Stimulated activated CD4-positive, alpha-beta T cell treated with anti-CD3 and anti-CD28 coated beads, Interleukin-4, amount 100 ng/mL, for 48 hours (primary cell): ENCODE measurements at regions not wholly inside any gene's neighbourhood (a gene's known extent, or its start where the extent isn't known, plus 50 kb on each side); places are given as distances from the start of the nearest gene placed in this dataset.
"Not testable (repeated sequence)": the region's sequence is repeated elsewhere in the genome, so short reads cannot be mapped to it uniquely, and the experiment has no call there.

ENCODE experiments used
- DNase-seq, 2 donors: peaks; one replicate each; pipeline ENCODE4 v3.0.0-alpha.2; 2020; ENCODE audit warnings: low read depth in 2 of 2

DNA sequence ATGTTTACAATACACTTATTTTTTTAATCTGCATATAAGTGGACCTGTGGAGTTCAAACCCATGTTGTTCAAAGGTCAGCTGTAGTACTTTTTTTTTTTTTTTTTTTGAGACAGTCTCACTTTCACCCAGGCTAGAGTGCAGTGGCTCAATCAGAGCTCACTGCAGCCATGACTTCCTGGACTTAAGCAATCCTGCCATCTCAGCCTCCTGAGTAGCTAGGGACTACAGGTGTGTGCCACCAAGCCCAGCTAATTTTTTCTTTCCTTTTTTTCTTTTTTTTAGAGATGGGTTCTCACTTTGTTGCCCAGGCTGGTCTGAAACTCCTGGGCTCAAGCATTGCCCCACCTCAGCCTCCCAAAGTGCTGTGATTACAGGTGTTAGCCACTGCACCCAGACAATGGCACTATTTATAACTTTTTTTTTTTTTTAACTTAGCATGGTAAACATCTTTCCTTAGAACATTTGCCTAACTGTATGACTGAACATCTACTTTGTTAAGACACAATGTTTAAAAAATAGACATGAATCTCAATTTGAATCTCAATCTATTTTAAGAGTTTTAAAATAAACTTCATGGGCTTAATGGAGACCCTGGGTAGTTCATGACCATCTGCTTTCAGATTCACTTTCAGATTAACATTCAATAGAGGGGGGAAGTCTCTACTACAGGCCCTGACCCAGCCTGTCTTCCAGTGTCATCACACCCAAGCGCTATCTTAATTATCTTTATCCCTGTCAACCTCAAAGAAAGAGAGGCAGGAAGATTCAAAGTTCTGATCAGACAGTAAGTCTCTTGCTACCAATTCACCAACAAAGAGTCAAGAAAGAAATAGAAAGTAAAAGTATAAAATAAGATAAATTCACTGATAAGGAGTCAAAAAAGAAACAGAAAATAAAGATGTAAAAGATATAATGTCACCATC, 97.7 kb upstream of the DOCK9 start:
- DNase-seq = no peak

DNA sequence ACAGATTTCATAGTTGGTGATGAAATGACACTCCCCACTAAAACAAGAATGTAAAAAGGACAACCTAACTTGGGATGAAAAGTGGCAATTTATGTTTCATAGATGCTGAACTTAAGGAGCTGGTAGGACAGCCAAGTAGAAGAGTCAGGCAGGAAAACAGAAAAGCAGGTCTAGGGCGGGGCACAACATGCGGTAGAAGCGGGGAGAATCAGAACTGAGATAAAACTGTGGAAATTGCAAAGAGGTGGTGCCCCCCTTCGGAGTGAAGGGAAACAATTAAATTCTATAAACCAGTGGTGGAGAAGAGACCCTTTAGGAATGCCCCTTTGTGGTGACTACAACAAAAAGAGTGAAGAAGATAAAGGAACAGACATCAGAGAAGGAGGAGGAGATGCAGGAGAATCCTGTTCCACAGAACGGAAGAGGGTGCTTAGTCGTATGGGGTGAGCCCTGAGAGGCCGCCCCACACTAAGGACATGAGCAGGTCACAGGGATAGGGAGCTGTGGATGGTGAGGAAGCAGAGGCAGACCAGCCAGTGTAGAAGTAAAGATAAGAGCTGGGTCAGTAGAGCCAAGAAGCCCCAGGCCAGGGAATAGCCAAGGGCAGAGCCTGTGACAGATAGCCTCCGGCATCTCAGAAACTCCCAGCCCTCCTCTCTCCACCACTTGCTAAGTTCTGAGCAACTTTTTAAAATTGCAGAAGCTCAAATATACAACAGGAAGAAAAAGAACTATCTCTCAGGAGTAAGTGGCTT, 100.3 kb upstream of the DOCK9 start:
- no peak for DNase-seq

DNA sequence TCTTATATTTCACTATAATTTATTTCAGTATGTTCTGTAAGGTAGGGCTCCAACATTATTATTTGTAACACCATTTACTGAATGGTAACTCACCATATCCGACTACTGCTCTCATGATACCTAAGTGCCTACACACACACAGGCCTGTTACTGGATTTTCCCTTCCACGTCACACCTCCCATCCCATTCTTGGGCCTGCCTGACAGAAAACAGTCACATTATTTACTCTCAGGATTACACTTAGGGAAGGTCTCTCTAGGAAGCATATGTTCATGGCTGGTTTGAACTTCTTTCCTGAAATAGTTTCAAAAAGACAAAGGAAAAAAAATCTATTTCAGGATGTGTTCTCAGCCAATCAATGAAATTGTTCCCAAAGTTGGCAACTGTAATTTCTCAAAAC, 102.3 kb upstream of the DOCK9 start:
- DNase-seq = no peak

DNA sequence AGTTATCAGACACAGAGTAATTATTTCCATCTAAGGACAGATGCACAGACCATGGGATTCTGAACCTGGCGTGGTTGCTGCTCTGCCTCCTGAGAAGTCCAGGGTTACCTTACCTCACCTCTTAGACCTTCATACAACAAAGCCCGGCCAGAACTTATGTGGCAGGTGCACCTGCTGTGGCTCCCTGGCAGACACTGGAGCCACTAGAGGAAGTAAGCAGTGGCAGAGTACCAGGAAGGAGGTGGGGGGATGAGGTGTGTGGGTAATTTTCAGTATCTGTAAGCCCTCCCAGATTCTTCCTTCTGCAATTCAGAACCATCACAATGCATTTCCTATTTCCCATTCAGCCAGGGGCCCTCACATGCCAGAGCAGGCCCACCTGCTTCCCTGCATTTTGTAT, 106.1 kb upstream of the DOCK9 start:
- DNase-seq = no peak

DNA sequence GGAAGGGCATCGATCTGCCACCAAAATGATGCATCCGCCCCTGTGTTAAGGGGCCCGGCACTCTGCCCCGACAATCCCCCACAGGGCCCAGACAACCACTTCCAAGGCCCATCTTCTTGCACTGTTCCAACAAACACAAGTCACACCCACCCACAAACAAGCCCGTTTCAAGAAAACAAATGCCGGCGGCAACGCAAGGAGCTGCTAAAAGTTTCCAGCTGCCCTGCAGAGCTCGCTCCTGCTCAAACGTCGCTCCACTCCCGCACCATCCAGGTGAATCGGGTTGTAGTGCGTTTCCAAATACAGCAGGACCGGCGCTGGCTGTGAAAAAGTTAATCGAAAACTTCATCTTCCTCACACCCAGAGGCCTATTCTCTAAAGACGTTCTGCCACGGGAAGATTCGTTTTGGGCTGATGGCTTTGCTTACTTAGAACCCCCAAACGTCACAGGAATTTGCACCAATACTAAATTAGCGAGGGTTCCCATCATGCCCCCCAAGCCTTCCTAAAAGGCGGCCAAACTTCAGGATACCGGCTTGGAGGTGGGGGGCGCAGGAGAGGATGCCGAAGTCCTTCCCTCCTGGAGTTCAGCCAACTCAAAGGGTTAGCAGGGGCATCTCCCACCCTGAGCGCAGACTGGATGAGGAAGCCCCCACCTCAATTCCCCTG, 107.4 kb upstream of the DOCK9 start:
- DNase-seq = no peak

DNA sequence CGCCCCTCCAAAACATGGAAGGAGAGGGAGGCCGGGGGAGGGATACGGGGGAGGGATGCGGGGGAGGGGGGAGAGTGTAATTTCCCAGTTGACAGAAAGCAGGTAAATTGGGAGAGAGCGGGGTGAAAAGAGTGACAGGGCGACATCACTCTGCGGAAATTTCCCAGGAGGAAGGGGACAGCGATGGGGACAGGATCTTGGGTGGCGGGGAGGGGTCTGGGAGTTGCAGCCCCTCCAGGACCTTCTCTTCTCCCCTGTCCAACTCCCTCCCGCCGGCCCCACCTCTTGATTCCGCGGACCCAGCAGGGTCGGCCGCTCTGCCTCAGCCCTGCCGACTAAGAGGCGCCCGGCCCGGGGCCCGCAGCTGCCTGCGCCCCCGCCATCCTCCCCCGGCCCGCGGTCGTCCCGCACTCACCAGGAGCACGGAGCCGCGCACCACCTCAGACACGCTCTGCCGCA, 108.0 kb upstream of the DOCK9 start:
- no peak for DNase-seq

DNA sequence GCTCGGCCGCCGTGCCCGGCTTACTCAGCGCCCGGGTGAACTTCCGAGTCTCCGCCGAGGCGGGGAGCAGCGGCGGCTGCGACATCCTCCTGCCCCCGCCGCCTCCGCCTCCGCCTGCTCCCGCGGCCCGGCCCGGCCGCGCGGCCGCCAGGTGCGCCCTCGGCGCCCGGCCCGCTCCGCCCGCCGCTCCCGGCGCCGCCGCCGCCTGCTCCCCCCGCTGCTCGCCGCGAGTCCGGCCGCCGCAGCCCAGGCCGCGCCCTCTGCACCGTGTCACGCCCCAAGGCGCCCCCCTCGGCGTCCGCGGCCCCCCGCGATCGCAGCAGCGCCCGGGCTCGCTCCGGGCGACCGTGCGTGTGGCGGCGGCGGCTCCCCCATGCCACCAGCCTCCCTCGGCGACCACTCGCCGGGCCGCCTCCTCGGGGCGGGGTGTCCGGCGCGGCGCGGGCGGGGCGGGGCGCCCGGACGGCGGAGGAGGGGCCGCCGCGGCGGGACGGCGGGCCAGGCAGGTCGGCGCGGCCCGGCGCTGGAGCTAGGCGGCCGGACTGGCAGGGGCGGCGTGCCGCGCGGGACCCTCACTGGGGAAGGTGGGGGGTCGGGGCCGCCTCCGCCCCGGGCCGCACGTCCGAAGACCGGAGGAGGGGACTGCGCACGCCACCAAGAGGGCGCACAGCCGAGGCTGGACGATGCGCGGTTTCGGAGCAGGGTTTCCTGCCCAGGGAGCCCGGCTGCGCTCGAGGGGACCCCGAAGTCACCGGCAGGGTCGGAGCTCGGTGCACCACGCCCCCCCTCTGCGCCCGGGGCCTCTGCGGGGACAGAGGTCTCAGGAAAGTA, 108.6 kb upstream of the DOCK9 start:
- DNase-seq = peak; percentile 54 to 57

DNA sequence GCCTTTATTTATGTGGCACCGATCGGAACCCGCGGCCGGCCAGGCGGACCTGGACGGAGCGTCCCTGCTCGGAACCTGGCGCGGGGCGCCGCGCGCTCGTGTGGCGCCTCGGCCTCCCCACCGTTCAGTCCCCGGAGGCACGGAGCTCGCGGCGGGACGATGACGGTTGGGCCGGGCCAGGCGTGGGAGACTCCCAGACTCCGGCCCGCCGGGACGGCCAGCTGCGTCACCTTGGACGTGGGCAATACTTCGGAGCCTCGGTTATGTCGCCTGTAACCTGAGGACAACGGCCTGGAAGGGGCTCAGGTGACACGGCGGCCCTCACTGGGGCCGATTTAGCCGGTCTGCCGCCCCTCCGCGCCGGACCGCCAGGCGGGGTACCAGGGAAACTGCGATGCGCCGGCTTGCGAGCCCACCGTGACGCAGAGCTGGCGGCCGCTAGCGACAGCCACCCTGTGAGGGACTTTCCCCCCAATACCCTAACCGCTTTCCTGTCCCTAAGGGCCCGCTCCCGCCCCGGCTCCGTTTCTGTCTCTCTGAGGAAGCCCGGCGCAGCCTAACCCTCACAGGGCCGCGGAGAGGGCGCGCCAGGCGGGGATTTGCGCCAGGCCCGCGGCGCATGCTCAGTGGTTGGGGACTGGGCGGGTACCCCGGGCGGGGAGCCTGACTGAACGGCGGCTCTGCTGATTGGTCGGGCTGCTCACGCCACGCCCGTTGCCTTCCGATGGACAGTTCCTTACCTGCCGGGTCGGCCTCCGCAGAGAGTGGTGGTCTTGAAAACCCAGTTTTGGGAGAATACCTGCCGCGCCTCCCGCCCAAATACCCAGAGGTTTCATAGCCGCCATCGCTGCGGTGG, 109.5 kb upstream of the DOCK9 start:
- DNase-seq = peak; percentile 90 to 92

DNA sequence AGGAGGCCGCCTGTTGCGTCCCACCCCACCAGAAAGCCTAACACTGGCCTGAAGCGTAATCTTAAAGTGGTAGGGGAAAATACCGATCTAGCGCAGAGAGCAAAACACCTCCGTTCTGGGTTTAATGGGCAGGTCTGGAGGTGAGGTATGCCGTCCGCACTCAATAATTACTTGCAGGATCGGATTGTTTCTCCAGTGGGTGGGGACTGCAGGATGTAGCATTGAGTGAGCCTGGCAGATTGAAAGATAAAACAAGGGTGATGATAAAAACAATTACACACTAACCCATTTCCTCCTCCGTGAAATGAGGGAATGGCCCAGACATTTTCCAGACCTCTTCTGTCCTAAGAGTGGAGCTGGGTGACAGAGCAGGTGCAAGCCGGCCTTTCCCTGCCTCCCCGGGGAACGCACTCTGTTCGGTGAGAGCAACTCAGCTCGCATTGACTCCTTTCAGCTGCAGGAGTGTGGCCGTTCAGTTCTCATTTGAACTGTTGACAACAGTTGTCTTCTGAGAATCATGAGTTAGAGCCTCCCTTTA, 110.2 kb upstream of the DOCK9 start:
- no peak for DNase-seq

DNA sequence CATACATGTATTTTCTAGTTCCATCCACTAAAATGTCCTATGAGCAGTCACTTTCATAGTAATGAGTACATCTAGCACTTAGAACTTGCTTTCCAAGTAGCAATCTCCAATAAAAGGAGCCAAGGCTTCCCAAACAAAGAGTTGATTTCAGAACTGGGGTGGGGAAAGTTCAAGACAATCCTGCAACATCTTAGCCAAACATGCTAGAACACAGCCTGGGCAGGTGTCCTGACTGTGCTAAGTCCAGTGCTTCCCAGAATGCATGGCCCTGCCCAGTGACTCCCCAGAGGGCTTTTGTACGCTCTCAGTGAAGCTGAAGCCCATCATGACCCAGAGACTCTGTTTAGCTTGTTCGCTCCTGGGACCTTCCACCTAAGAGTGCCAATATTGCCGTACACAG, 106.7 kb upstream of the UBAC2 start:
- no peak for DNase-seq

DNA sequence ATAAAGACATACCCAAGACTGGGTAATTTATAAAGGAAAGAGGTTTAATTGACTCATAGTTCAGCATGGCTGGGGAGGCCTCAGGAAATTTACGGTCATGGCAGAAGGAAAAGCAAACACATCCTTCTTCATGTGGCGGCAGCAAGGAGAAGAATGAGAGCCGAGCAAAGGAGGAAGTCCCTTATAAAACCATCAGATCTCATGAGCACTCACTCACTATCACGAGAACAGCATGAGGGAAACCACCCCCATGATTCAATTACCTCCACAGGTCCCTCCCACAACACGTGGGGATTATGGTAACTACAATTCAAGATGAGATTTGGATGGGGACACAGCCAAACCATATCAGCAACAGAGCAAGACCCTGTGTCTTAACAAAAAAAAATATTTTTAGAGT, 98.8 kb upstream of the UBAC2 start:
- DNase-seq = not testable (repeated sequence)

DNA sequence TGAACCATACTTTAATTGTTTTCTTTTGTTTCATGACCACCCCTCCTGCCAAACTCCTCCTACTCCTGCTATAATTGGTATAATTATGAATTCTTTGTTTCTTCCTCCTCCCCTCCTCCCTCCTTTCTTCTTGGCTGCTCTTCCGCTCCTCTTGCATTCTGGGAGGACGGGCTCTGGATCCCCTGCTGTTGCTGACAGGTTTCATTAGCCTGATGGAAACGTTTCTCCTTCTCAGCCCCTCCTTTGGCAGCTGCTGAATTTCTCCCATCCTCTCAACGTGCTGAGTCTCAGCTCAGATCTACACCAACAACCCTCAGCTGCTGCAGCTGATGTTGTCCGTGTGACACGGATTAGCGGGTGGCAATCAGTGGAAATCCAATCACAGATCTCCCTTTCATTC, 97.1 kb upstream of the UBAC2 start:
- DNase-seq = no peak

DNA sequence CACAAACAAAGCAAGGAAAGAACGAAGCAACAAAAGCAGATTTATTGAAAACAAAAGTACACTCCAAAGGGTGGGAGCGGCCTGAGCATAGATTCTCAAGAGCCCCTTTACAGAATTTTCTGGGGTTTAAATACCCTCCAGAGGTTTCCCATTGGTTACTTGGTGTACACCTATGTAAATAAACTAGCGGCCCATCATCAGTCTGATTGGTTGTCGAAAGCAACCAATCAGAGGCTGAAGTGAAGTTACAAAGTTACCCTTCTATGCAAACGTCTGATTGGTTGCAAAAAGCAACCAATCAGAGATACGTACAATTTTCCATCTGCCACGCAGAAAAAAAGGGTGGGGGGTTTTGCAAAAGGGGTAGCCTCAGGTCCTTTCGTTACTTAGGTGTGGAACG, 96.3 kb upstream of the UBAC2 start:
- DNase-seq = no peak

DNA sequence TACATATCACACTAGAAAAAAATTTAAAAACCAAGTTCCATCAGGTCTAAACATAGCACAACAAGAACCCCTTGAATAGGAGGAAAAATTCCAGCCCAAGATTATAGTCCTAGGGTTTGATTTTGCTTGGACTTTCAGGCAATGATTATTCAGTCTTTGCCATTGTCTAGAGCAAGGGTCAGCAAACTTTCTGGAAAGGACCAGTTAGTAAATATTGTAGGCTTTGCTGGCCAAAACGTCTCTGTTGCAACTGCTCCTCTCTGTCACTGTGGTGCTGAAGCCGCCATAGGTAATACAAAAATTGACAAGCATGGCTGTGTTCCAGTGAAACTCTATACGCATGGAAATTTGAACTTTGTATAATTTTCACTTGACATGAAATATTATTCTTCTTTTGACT, 95.5 kb upstream of the UBAC2 start:
- DNase-seq = no peak

DNA sequence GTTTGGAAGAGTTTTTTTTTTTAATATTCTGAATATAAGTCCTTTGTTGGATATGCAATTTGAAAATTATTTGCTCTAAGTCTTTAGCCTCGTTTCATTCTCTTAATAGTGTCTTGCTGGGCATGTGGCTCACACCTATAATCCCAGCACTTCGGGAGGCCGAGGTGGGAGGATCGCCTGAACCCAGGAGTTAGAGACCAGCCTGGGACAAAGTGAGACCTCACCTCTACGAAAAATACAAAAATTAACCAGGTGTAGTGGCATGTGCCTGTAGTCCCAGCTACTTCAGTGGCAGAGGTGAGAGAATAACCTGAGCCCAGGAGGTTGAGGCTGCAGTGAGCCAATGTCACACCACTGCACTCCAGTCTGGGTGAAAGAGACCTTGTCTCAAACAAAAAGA, 87.3 kb upstream of the UBAC2 start:
- DNase-seq = no peak

DNA sequence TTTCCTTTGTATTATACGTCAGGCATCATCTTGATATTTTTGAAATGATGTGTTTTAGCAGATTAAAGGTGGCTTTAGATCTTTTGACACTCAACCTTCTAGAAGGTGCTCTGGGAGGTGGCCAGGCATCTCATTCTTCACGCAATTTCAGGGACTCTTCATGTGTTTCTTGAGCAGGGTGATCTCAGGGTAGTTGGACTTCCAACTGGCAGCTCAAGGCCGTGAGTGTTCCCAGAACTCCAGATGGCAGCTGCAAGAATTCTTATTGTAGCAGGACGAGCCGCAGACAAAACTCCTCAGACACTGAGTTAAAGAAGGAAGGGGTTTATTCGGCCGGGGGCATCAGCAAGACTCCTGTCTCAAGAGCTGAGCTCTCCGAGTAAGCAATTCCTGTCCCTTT, 82.5 kb upstream of the UBAC2 start:
- DNase-seq = no peak

DNA sequence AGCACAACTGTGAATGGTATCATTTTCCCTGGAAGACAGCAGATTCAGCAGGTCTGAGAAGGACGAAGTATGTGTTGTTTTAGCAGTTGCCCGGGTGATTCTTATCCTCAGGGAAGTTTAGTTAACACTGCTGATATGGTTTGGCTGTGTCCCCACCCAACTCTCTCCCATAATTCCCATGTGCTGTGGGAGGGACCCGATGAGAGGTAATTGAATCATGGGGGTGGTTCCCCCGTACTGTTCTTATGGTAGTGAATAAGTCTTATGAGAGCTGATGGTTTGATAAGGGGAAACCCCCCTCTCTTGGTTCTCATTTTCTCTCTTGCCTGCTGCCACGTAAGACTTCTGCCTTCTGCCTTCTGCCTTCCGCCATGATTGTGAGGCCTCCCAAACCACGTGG, 81.0 kb upstream of the UBAC2 start:
- DNase-seq = peak in 1 of 2 donors; percentile 32

DNA sequence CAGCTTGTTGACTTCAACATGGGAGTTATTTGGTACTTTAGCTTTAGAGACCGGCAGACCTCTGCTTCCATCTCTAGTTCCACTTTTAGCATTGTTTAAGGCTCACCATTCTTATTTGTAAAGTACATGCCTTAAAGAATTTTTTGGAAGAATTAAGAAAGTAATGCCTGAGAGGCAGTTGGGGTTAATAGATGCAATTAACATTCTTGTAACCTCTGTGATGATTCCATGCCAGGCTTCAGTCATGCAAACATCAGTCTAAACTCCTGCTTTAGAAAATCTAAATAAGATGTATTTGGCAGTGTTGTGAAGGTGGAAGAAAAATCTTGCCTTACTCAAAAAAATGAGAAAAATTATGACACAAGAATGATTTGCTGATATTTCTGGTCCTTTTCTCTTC, 79.9 kb upstream of the UBAC2 start:
- DNase-seq = no peak

DNA sequence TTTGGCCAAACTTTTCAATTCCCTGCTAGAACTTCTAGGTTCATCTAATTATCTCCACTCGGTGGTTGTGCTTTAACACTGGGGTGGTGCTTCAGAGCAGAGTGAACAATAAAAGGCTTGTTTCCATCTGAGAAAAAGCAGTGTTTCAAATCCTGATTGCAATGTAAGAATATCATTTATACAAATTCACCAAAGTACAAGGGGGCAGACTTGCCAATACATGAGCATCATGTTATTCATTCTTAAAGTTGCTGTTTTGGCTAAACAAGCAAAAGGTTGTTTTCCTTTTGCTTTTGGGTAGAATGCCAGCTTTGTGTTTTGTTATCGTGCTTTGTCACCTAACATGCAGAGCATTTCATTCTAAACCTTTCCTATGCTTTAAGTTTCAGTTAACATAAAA, 78.5 kb upstream of the UBAC2 start:
- DNase-seq = no peak
